ENCODE measurements at regions not wholly inside any gene's neighbourhood (a gene's known extent, or its start where the extent isn't known, plus 50 kb on each side); places are given as distances from the start of the nearest gene placed in this dataset.

- TF ChIP-seq POLR2A (IDR thresholded peaks at IDR 0.05; ENCODE audit: low read length) (no peak), RCOR1 (IDR thresholded peaks at IDR 0.05; ENCODE audit: low read depth, low read length) (no peak)
Measured at GRCh38 chr6:168875811-168876576, 377.7 kb downstream of the THBS2 start.

All from A549 (cell line).